ENCODE measurements at regions not wholly inside any gene's neighbourhood (a gene's known extent, or its start where the extent isn't known, plus 50 kb on each side); places are given as distances from the start of the nearest gene placed in this dataset.

DNA sequence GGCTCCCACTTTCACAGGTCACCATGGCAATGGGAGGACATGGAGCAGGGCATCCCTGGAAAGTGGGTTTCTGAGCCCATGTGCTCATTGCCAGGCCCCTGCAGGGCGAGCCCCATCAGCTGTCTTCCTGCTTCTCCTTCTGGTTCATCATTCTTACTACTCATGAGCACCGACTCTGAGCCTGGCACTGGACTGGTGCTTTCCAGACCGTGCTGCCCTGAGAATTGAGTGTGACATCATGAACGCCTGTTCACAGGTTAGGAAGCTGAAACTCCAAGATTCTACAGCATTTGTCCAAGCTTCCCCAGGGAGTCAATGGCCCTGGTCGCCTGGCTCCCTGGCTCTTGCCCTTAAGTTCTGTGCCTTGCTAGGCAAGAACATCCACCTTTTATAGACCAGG, 210.4 kb upstream of the ZNF536 start:
- H3K36me3 Mint-ChIP-seq (ENCODE audit: low read depth, unreplicated experiment) = no peaks in the 10 kb centered on the region
- no peak overlapping the region for H3K27ac Mint-ChIP-seq (ENCODE audit: unreplicated experiment)
- peaks cover 7% of the 10 kb centered on the region for H3K27me3 Mint-ChIP-seq (ENCODE audit: unreplicated experiment)
- DNase-seq (ENCODE audit: low spot score) = no peak
- no peaks in the 10 kb centered on the region for H3K4me1 Mint-ChIP-seq (ENCODE audit: unreplicated experiment)
- no peak overlapping the region for H3K4me3 Mint-ChIP-seq (ENCODE audit: unreplicated experiment)
- H3K9me3 Mint-ChIP-seq (ENCODE audit: unreplicated experiment) = no peaks in the 10 kb centered on the region
- TF ChIP-seq, protein P1, sequence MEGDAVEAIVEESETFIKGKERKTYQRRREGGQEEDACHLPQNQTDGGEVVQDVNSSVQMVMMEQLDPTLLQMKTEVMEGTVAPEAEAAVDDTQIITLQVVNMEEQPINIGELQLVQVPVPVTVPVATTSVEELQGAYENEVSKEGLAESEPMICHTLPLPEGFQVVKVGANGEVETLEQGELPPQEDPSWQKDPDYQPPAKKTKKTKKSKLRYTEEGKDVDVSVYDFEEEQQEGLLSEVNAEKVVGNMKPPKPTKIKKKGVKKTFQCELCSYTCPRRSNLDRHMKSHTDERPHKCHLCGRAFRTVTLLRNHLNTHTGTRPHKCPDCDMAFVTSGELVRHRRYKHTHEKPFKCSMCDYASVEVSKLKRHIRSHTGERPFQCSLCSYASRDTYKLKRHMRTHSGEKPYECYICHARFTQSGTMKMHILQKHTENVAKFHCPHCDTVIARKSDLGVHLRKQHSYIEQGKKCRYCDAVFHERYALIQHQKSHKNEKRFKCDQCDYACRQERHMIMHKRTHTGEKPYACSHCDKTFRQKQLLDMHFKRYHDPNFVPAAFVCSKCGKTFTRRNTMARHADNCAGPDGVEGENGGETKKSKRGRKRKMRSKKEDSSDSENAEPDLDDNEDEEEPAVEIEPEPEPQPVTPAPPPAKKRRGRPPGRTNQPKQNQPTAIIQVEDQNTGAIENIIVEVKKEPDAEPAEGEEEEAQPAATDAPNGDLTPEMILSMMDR (IDR thresholded peaks at IDR 0.05; ENCODE audit: unreplicated experiment) = no peak

DNA sequence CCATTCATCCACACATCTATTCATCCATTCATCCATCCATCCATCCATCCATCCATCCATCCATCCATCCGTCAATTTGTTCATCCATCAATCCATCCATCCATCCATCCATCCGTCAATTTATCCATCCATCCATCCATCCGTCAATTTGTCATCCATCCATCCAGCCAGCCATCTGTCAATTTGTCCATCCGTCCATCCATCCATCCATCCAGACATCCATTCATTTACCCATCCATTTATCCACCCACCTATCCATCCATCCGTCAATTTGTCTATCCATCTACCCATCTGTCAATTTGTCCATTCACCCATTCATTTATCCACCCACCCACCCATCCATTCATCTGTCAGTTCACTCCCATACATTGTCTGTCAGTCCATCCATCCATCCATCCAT, 209.5 kb upstream of the ZNF536 start:
- Mint-ChIP-seq H3K4me1 (ENCODE audit: unreplicated experiment) (no peaks in the 10 kb centered on the region), H3K9me3 (ENCODE audit: unreplicated experiment) (no peaks in the 10 kb centered on the region), H3K36me3 (ENCODE audit: low read depth, unreplicated experiment) (no peaks in the 10 kb centered on the region), H3K27ac (ENCODE audit: unreplicated experiment) (no peak overlapping the region), H3K27me3 (ENCODE audit: unreplicated experiment) (peaks cover 7% of the 10 kb centered on the region), H3K4me3 (ENCODE audit: unreplicated experiment) (no peak overlapping the region)
- DNase-seq (ENCODE audit: low spot score) = no peak
- TF ChIP-seq, protein P1 (IDR thresholded peaks at IDR 0.05; ENCODE audit: unreplicated experiment) = no peak

DNA sequence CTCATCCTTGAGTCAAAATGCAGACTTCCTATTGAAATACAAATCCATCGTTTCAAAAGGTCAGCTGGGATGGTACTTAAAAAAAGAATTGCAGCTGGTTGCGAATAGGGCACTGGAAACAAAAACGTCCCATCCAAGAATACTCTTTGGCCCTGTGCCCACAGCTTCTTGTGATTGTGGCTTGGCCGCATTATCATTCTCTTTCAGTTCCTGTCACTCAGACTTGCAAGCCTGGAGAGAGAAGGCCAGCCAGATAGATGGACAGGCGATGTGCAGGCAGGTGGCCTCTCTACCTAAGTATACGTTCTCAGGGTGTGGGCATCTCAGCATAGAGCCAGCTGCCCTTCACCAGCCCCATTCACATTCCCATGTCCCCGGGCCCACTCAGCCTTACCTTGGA, 208.5 kb upstream of the ZNF536 start:
- Mint-ChIP-seq H3K27ac (ENCODE audit: unreplicated experiment) (no peak overlapping the region), H3K27me3 (ENCODE audit: unreplicated experiment) (peaks cover 10% of the 10 kb centered on the region), H3K4me3 (ENCODE audit: unreplicated experiment) (no peak overlapping the region), H3K4me1 (ENCODE audit: unreplicated experiment) (no peaks in the 10 kb centered on the region), H3K36me3 (ENCODE audit: low read depth, unreplicated experiment) (no peaks in the 10 kb centered on the region), H3K9me3 (ENCODE audit: unreplicated experiment) (no peaks in the 10 kb centered on the region)
- TF ChIP-seq, protein P1 (IDR thresholded peaks at IDR 0.05; ENCODE audit: unreplicated experiment) = no peak
- DNase-seq (ENCODE audit: low spot score) = no peak

DNA sequence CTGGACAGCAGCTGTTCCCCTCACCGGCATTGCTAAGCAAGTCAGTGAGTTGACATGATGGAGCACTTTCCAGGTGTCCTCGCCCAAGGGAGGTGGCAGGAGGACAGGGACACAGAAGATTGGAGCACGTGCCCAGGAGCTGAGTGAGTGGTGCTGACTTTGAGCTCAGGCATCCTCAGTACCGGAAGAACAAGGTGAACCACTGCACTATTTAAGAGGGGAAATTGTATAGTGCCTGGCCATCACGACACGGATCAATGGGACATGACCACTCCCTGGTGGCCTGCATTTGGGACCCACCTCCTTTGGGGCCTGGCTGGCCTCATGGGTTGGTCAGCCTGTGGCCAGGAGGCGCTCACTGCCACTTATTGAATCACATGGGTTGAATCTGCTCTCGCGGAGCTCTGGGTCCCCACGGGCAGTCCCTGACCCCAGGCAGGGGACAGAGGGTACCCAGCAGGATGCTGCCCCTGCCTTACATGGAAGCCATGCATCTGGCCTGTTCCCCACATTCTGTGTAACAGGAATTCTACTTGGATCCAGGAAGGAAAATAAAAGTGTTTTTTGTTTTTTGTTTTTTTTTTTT, 206.9 kb upstream of the ZNF536 start:
- H3K9me3 Mint-ChIP-seq (ENCODE audit: unreplicated experiment) = no peaks in the 10 kb centered on the region
- no peak for DNase-seq (ENCODE audit: low spot score)
- no peak overlapping the region for H3K4me3 Mint-ChIP-seq (ENCODE audit: unreplicated experiment)
- H3K4me1 Mint-ChIP-seq (ENCODE audit: unreplicated experiment) = no peaks in the 10 kb centered on the region
- no peaks in the 10 kb centered on the region for H3K36me3 Mint-ChIP-seq (ENCODE audit: low read depth, unreplicated experiment)
- no peak overlapping the region for H3K27ac Mint-ChIP-seq (ENCODE audit: unreplicated experiment)
- H3K27me3 Mint-ChIP-seq (ENCODE audit: unreplicated experiment) = peaks cover 7% of the 10 kb centered on the region
- TF ChIP-seq, protein P1 (IDR thresholded peaks at IDR 0.05; ENCODE audit: unreplicated experiment) = no peak

DNA sequence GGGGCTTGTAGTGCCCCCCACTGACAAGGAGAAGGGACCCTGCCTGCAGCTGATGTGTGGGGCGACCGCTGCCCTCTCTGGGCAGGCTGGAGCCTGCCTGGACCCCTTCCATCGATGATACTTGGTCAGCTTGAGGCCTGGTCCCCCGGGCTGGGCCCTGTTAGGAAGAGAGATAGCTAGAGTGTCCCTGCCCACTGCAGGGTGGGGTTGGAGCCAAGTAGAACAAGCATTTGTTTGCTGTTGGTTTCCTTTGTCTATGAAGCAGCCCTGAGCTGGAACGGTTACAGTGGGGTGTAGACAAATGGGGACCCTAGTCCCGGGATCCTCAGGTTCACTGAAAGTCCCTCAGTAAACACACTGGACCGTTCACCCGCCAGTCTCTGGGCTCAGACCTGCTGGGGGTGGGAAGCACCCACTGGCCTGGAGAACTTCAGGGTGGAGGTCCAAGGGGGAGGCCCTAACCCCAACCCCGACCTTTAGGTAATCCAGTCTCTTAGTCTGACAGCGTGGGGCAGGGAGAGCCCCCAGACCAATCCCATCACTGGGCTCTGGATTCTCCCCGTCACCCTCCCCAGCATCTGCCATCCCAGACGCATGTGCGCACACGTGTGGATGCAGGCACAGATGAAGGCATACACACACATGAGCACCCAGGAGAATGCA, 204.8 kb upstream of the ZNF536 start:
- no peak for DNase-seq (ENCODE audit: low spot score)
- Mint-ChIP-seq H3K27ac (ENCODE audit: unreplicated experiment) (no peak overlapping the region), H3K36me3 (ENCODE audit: low read depth, unreplicated experiment) (no peaks in the 10 kb centered on the region), H3K4me1 (ENCODE audit: unreplicated experiment) (no peaks in the 10 kb centered on the region), H3K9me3 (ENCODE audit: unreplicated experiment) (no peaks in the 10 kb centered on the region), H3K27me3 (ENCODE audit: unreplicated experiment) (peaks cover 7% of the 10 kb centered on the region), H3K4me3 (ENCODE audit: unreplicated experiment) (no peak overlapping the region)
- TF ChIP-seq, protein P1 (IDR thresholded peaks at IDR 0.05; ENCODE audit: unreplicated experiment) = no peak
